Vagina (tissue), 2 donors: ENCODE measurements at regions not wholly inside any gene's neighbourhood (a gene's known extent, or its start where the extent isn't known, plus 50 kb on each side); places are given as distances from the start of the nearest gene placed in this dataset.

Source experiments
- DNase-seq, 2 donors: peaks; one replicate each; pipeline ENCODE4 v3.0.0-alpha.2; 2017; ENCODE audit errors: extremely low spot score in 2 of 2
- H3K27ac ChIP-seq: fragments of 200-600 bp; sonication (generic); one replicate; pipeline ENCODE4 v1.5.1; 2019
- H3K27me3 ChIP-seq: fragments of 200-600 bp; sonication (generic); one replicate; pipeline ENCODE4 v1.5.1; 2019
- H3K36me3 ChIP-seq, 2 donors: fragments of 200-600 bp; sonication (generic); one replicate each; pipeline ENCODE4 v1.5.1; 2017 to 2019
- H3K4me1 ChIP-seq: fragments of 200-600 bp; sonication (generic); one replicate; pipeline ENCODE4 v1.5.1; 2019
- H3K4me3 ChIP-seq, 2 donors: fragments of 200-600 bp; sonication (generic); 1 replicate in 1 of 2; 2 replicates in 1 of 2; pipeline ENCODE4 v1.5.1; 2016 to 2019
- H3K9me3 ChIP-seq: fragments of 200-600 bp; sonication (generic); one replicate; pipeline ENCODE4 v1.5.1; 2019
- POLR2A ChIP-seq, 2 donors: fragments of 450-650 bp; IDR thresholded peaks; one replicate each; pipeline ENCODE4 v1.6.1; 2017; ENCODE audit warnings: antibody characterized with exemption in 2 of 2, mild to moderate bottlenecking in 2 of 2, moderate library complexity in 2 of 2
- POLR2AphosphoS5 ChIP-seq, 2 donors: sonication (generic); formaldehyde crosslinking; IDR thresholded peaks; one replicate each; pipeline ENCODE4 v1.9.0; 2017; ENCODE audit warnings: antibody characterized with exemption in 2 of 2, mild to moderate bottlenecking in 2 of 2, low read depth in 1 of 2; ENCODE audit not compliant: insufficient read depth in 1 of 2
- intact Hi-C: fragments of 100-400 bp; cut with DNase I; formaldehyde crosslinking; loops from one replicate; pipeline ENCODE4 v1.15.1; 2023
- TF ChIP-seq, protein P1 (sequence below), 3 experiments: fragments of 450-650 bp in 2 of 3; fragments of 200-600 bp in 1 of 3; sonication (generic) in 1 of 3; IDR thresholded peaks; one replicate each; pipeline ENCODE4 v1.5.1; 2017 to 2019; ENCODE audit warnings: antibody characterized with exemption in 3 of 3, mild to moderate bottlenecking in 2 of 3, moderate library complexity in 2 of 3

DNA sequence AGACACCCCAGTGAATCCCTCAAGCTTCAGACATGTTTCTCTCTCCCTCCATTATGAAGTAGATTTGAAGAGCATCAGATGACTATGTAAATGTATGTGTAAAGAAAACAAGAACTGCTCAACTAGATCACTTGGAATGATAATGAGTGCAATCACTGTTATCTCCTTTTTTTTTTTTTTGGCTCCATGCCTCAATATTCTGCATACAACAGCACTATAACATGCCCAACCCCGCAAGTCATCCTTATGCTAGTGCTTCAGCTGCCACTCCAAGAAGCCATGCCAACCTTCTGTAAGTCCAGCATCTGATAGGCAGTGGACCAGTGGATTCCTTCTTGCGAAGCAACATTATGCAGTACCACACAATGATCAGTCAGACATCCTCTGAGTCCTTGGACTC lies 133.7 kb downstream of the TFPI2 start:
- intact Hi-C loops: no loop called here
- no peak for DNase-seq
- TF ChIP-seq, protein P1, sequence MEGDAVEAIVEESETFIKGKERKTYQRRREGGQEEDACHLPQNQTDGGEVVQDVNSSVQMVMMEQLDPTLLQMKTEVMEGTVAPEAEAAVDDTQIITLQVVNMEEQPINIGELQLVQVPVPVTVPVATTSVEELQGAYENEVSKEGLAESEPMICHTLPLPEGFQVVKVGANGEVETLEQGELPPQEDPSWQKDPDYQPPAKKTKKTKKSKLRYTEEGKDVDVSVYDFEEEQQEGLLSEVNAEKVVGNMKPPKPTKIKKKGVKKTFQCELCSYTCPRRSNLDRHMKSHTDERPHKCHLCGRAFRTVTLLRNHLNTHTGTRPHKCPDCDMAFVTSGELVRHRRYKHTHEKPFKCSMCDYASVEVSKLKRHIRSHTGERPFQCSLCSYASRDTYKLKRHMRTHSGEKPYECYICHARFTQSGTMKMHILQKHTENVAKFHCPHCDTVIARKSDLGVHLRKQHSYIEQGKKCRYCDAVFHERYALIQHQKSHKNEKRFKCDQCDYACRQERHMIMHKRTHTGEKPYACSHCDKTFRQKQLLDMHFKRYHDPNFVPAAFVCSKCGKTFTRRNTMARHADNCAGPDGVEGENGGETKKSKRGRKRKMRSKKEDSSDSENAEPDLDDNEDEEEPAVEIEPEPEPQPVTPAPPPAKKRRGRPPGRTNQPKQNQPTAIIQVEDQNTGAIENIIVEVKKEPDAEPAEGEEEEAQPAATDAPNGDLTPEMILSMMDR (IDR thresholded peaks at IDR 0.05): no peak
- TF ChIP-seq POLR2A (IDR thresholded peaks at IDR 0.05) (no peak), POLR2AphosphoS5 (IDR thresholded peaks at IDR 0.05; ENCODE audit: insufficient read depth in 1 of 2, low read depth in 1 of 2) (no peak)
- H3K27ac ChIP-seq: no peak overlapping the region
- no peaks in the 10 kb centered on the region for H3K36me3 ChIP-seq
- H3K4me1 ChIP-seq: no peaks in the 10 kb centered on the region
- no peaks in the 10 kb centered on the region for H3K27me3 ChIP-seq
- no peak overlapping the region for H3K4me3 ChIP-seq
- no peaks in the 10 kb centered on the region for H3K9me3 ChIP-seq

DNA sequence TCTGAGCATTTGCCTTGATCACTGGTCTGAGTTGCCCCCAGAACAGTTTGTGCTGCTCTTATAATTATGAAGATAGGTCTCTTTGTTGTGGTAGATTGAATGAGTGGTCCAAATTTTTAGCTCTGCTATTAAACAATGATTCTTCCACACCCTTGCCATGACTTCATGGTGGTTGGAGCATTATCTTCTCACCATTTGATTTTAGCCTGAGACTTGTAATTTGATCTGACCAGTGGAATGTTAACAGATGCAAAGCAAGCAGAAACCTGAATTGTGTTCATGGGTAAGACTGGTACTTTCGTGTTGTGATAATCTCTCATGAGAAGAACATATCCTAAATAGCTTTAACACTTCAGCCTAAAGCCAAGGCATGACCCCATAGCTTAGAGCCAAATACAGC lies 139.1 kb downstream of the TFPI2 start:
- no peak for DNase-seq
- no peaks in the 10 kb centered on the region for H3K36me3 ChIP-seq
- no peak overlapping the region for H3K27ac ChIP-seq
- TF ChIP-seq POLR2AphosphoS5 (IDR thresholded peaks at IDR 0.05; ENCODE audit: insufficient read depth in 1 of 2, low read depth in 1 of 2) (no peak), POLR2A (IDR thresholded peaks at IDR 0.05) (no peak)
- TF ChIP-seq, protein P1 (IDR thresholded peaks at IDR 0.05): no peak
- intact Hi-C loops: no loop called here
- no peaks in the 10 kb centered on the region for H3K9me3 ChIP-seq
- no peak overlapping the region for H3K4me3 ChIP-seq
- no peaks in the 10 kb centered on the region for H3K27me3 ChIP-seq
- no peaks in the 10 kb centered on the region for H3K4me1 ChIP-seq

DNA sequence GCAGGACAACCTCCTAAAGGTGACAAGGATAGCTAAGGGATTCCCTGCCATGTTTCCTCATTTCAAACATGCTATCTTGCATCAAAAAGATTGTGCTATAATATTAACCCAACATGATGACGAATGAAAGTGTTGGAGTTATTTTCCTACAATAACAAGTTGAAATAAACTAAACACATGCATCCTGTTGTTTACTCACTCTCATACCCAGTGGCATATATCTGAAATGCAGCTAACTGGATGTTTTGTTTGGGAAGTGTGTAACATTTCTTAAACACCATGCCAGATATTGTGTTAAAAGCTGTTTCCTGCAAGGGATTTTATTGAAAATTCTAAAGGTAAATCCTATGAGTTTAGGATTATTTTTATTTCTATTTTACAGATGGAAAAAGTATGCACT lies 139.6 kb downstream of the TFPI2 start:
- Histone ChIP-seq H3K9me3 (no peaks in the 10 kb centered on the region), H3K4me1 (no peaks in the 10 kb centered on the region), H3K36me3 (no peaks in the 10 kb centered on the region), H3K4me3 (no peak overlapping the region), H3K27me3 (no peaks in the 10 kb centered on the region), H3K27ac (no peak overlapping the region)
- no peak for DNase-seq
- intact Hi-C loops: no loop called here
- TF ChIP-seq POLR2A (IDR thresholded peaks at IDR 0.05): no peak
- TF ChIP-seq POLR2AphosphoS5 (IDR thresholded peaks at IDR 0.05; ENCODE audit: insufficient read depth in 1 of 2, low read depth in 1 of 2): no peak
- TF ChIP-seq, protein P1 (IDR thresholded peaks at IDR 0.05): no peak

DNA sequence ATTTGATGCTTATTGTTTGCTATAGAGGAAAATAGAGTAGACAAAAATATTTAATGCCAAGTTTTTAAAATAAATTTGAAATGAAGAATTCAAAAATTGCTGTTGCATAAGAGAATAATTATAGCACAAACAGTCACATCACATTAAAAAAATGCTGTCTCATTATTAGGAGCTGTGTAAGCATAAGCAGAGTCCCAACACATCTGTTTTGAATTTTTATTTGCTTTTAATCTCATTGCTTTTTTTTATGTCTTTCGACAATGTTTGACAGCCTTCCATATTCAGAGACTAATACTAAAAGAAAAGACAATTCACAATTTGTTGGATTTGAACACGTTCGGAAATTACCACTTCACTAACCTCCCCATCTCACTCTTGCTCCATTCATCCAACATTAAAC lies 143.5 kb downstream of the TFPI2 start:
- intact Hi-C loops: no loop called here
- no peaks in the 10 kb centered on the region for H3K27me3 ChIP-seq
- no peak for DNase-seq
- TF ChIP-seq, protein P1 (IDR thresholded peaks at IDR 0.05): no peak
- TF ChIP-seq POLR2A (IDR thresholded peaks at IDR 0.05): no peak
- no peak for TF ChIP-seq POLR2AphosphoS5 (IDR thresholded peaks at IDR 0.05; ENCODE audit: insufficient read depth in 1 of 2, low read depth in 1 of 2)
- no peak overlapping the region for H3K4me3 ChIP-seq
- H3K4me1 ChIP-seq: no peaks in the 10 kb centered on the region
- no peak overlapping the region for H3K27ac ChIP-seq
- no peaks in the 10 kb centered on the region for H3K36me3 ChIP-seq
- H3K9me3 ChIP-seq: no peaks in the 10 kb centered on the region

DNA sequence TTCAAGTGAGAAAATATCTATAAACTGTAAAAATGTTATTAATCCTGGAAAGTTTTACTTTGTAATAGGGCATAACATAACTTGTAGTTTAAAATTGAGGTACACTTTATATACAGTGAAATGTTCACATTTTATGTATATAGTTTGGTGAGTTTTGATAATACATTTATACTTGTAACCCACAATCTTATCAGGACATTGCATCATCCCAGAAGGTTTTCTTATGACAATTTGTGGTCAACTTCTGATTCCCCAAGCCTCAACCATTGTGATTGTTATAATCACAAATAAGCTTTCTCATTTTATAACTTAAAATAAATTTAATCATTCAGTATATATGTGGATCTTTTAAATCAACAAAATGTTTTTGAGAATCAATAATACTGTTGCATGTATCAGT lies 151.1 kb downstream of the TFPI2 start:
- DNase-seq: no peak
- H3K4me3 ChIP-seq: no peak overlapping the region
- no peak overlapping the region for H3K27ac ChIP-seq
- intact Hi-C loops: no loop called here
- TF ChIP-seq POLR2A (IDR thresholded peaks at IDR 0.05): no peak
- TF ChIP-seq, protein P1 (IDR thresholded peaks at IDR 0.05): no peak
- no peak for TF ChIP-seq POLR2AphosphoS5 (IDR thresholded peaks at IDR 0.05; ENCODE audit: insufficient read depth in 1 of 2, low read depth in 1 of 2)
- no peaks in the 10 kb centered on the region for H3K4me1 ChIP-seq
- no peaks in the 10 kb centered on the region for H3K9me3 ChIP-seq
- no peaks in the 10 kb centered on the region for H3K27me3 ChIP-seq
- no peaks in the 10 kb centered on the region for H3K36me3 ChIP-seq
